LoVo (cell line): ENCODE measurements at regions not wholly inside any gene's neighbourhood (a gene's known extent, or its start where the extent isn't known, plus 50 kb on each side); places are given as distances from the start of the nearest gene placed in this dataset.
"Not testable (repeated sequence)": the region's sequence is repeated elsewhere in the genome, so short reads cannot be mapped to it uniquely, and the experiment has no call there.

ENCODE experiments used
- DNase-seq: peaks from one replicate; pipeline ENCODE4 v3.0.0-alpha.2; 2016; ENCODE audit warnings: low spot score

- no peak for DNase-seq
Observed at GRCh38 chr6:74631564-74631963, 574.3 kb downstream of the COL12A1 start.

- DNase-seq: no peak
Observed at GRCh38 chr6:74626288-74626687, 579.6 kb downstream of the COL12A1 start.

DNA sequence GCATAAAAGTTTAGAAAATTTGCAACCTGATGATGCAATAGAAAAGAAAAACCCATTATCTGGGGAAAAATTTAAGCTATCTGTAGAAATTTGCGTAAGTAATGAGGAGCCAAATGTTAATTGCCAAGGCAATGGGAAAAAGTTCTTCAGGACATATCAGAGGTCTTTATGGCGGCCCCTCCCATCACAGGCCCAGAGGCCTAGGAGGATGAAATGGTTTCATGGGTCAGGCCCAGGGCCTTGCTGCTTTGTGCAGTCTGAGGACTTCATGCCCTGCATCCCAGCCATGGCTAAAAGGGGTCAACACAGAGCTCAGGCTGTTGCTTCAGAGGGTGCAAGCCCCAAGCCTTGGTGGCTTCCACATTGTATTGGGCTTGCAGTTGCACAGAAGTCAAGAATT is 582.8 kb downstream of the COL12A1 start:
- no peak for DNase-seq

DNA sequence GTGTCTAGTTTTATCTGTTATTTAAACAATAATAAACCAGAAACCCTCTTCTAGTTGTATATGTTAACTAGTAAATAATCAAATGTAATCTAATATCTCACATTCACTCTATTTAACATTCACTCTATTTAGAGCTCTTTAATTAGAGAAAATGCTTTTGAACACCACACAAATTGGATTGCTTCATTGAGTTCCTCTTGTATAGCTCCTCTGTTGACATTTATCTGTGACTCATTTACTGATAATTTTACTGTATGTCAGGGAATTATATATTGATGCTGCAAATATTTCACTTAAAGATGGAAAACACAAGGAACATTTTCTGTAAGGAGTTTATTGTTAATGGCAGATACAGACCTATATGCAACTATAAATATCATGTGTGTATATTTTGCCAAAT is 594.6 kb downstream of the COL12A1 start:
- no peak for DNase-seq

- DNase-seq: no peak
Observed at GRCh38 chr6:74610352-74610751, 595.5 kb downstream of the COL12A1 start.

GRCh38 chr6:74609871-74610270 is 596.0 kb downstream of the COL12A1 start:
- DNase-seq: no peak

- DNase-seq: no peak
Observed at GRCh38 chr6:74607934-74608333, 597.9 kb downstream of the COL12A1 start.

DNA sequence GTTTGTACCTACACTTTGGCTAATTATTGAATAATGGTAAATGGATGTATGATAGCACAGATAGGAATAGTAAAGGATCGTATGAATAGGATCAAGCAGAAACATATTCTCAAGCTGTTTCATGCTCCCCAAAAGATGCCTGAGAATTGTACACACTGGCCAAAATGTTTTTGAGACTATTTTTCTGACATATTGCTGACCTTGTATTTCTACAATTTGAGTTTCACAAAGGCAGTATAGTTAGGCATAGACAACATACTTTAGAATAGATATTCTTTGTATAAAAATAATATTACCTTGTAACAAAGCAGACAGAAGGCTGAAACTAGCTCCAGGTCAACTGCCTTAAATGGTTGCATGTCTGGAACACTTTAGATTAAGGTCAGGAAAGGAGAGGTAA is 598.4 kb downstream of the COL12A1 start:
- no peak for DNase-seq

- DNase-seq: no peak
Observed at GRCh38 chr6:74606582-74607071, 599.2 kb downstream of the COL12A1 start.

DNA sequence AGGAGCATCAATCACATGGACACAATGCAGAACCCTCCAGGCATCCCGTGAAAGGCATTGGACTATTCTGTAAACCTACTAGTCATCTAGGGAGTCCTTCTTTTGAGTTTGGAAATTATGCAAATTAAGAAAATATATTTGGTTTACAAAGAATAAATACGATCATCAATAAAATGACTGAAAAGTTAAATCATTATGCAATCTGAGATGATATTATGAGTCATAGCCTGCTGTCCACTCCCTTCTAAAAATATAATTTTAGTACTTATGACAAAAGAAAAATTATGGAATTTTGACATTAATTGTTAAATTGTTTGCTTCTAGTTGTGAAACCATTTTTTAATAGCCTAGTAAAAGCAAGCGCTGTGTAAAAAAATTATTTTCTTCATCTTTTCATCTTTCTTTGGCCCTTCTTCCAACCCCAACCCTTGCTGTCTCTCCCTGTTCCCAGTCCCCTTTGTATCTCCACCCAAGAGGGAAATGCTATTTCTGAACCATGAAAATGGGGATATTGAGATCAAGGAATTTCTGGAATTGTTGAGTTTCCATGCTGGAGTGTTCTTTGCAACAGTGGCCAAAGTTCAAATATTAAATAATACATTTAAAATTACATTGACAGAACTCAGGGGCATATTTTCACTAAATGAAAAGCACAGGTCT is 599.8 kb downstream of the COL12A1 start:
- no peak for DNase-seq

- no peak for DNase-seq
Observed at GRCh38 chr6:74604279-74604678, 601.6 kb downstream of the COL12A1 start.

DNA sequence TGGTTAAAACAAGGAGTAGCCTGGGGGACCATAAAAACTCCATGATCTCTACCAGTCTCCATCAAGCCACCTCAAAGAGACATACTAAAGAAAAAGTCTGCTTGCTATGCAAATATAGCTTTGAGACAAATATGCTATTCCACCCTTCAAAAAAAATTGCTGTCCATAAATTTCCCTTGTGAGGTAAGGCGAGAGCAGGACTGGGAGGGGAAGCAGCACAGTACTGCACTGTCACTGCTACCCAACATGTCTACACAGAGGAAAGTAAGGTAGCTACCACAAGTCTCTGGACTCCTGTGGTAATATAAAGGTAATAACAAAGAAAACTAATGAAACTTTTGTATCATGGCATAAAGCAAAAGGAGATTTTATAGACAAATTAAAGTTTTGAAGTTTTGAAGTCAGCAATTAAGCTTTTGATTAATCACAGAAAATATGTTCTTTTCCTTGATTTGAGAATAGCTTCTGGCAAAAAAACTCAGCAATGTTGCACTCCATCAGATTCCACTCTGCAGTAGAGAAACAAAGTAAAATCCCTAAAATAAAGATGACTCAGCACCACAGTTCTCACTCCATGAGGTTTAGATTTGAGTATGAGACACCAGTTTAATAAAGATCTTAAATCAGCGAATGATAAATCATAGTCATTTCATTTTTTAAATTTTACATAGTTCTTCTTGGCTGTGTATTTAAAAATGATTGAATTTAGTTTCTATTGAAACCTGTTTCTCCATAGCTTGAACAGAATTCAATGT is 602.4 kb downstream of the COL12A1 start:
- no peak for DNase-seq

DNA sequence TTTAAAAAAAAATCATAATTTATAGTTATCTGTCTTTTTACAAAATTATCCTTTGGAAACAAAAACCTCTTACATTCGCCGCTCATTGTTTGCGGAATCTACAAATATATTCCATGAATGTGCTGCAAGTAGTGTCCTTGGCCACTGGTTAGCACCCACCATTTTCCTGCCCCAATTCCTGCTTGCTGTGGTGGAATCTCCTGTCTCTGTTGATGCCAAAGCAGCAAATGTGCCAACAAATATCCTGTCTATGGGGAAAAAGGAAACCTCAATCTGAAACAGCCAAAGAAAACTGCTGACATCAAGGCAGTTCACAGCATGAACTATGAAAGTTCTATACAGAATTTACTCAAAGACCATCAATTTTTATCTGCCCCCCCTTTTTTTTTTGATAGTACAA is 603.6 kb downstream of the COL12A1 start:
- DNase-seq: no peak

GRCh38 chr6:74598462-74599393 is 607.1 kb downstream of the COL12A1 start:
- DNase-seq: peak; percentile 5

GRCh38 chr6:74597840-74598239 is 608.0 kb downstream of the COL12A1 start:
- no peak for DNase-seq

DNA sequence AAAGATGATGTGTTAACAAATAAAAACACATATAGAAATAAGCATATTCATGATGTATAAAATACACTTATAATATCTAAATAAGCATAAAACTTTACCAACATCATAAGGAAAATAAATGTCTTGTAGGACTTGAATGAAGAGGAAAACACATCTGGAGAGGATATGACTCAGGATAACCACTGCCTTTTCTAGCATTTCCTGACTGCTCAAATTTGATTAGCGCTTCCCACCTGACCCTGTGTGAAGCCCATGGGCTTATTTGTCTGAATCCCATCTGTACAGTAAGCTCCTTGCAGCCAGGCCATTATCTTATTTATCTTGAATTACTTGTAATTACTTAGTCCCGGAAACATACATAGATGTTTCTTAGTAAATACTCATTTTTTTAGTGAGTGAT is 608.6 kb downstream of the COL12A1 start:
- DNase-seq: no peak

DNA sequence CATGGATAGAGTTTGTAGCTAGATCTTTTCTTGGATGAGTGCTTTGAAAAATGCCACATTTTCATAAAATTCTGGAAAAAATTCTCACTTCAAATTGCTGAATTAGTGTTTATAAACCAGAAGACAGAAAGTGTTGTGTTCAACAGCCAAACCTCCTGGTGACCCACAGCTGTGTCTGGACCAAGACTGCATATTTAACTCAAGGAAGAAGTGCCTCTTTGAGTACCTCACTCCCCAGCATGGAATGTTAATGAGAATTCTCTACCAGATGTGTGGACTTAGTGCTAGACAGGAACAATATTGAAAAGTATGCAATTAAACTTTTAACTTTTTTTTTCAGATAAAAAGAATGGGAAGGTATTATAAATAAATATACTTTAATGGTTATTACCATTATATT is 609.3 kb downstream of the COL12A1 start:
- no peak for DNase-seq

DNA sequence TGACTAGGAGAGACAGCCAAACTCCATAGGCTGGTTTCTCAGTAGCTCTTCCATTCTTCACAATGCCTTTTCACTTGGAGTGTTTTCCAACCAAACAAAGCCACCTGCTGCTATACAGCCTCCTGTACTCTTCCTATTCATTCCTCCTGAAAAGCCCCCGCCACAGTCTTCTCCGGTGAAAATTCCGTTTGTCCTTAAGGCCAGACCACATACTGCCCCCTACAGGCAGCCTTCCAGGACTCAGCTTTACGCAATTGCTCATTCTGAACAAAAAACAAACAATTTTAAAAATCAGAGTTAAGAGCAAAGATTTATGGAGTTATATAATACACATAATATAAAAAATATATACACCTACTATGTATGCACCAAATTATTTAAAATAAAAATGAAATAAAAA is 611.5 kb downstream of the COL12A1 start:
- not testable (repeated sequence) for DNase-seq

GRCh38 chr6:74588094-74588832 is 617.6 kb downstream of the COL12A1 start:
- no peak for DNase-seq

- DNase-seq: no peak
Observed at GRCh38 chr6:74587386-74587785, 618.5 kb downstream of the COL12A1 start.

DNA sequence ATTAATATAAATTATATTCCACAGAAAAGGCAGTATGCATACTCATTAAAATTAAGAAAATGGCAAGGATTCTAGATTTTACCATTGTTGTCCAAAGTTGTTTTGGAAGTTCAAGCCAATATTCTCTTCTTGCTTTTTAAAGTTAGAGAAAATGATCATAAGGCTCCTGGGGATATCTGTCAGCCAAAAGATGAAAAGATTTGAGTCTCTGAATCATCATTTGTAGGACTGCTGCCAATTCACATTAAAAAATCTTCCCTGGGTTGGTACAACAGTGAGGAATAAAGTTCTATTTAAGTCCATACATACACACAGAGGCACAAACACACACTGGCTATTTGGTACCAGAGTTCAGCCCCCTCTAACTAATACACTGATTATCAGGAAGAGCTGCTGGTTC is 620.1 kb downstream of the COL12A1 start:
- no peak for DNase-seq

DNA sequence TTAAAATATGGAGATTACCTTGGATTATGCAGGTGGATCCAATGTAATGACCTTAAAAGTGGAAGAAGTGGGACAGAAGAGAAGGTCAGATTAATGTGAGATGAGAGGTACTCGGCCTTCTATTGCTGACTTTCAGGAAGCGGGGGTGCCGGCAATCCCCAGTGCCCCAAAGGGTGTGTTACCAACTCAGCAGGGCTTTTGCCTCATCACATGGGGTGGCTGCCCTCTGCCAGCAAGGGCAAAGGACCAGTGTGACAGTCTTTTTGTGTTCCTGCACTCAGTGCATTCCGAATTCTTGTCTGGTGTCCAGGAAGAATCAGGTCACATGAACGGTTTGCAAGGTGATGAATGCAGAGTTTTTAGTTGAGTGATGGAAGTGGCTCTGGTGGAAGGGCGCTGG is 624.2 kb downstream of the COL12A1 start:
- DNase-seq: no peak
